GM23338 (cell line): ENCODE measurements at regions not wholly inside any gene's neighbourhood (a gene's known extent, or its start where the extent isn't known, plus 50 kb on each side); places are given as distances from the start of the nearest gene placed in this dataset.

Experiments
- CREB1 ChIP-seq: fragments of 250-450 bp; sonication (Bioruptor Pico); IDR thresholded peaks from 2 replicates; pipeline ENCODE4 v1.5.0; 2020; ENCODE audit warnings: low read depth, mild to moderate bottlenecking, moderate library complexity
- EZH2 ChIP-seq: fragments of 200-600 bp; sonication (generic); IDR thresholded peaks from one replicate; pipeline ENCODE4 v1.8.0; 2017; ENCODE audit warnings: antibody characterized with exemption, mild to moderate bottlenecking, low read depth; ENCODE audit not compliant: unreplicated experiment
- EZH2phosphoT487 ChIP-seq: fragments of 200-600 bp; sonication (generic); IDR thresholded peaks from one replicate; pipeline ENCODE4 v1.8.1; 2018; ENCODE audit warnings: antibody characterized with exemption; ENCODE audit not compliant: unreplicated experiment
- NANOG ChIP-seq: IDR thresholded peaks from 2 replicates; pipeline ENCODE4 v1.6.1; 2016; ENCODE audit warnings: antibody characterized with exemption, borderline replicate concordance
- POLR2AphosphoS5 ChIP-seq: IDR thresholded peaks from 2 replicates; pipeline ENCODE4 v1.6.1; 2016; ENCODE audit warnings: antibody characterized with exemption, low read depth
- STAT1 ChIP-seq: IDR thresholded peaks from one replicate; pipeline ENCODE4 v1.6.1; 2016; ENCODE audit warnings: antibody characterized with exemption; ENCODE audit not compliant: unreplicated experiment
- ZNF114 ChIP-seq: fragments of 250-450 bp; sonication (Bioruptor Pico); IDR thresholded peaks from 2 replicates; pipeline ENCODE4 v1.5.0; 2020; ENCODE audit warnings: mild to moderate bottlenecking, moderate library complexity
- TF ChIP-seq, protein P1 (sequence below), 2 experiments: fragments of 200-600 bp in 1 of 2; sonication (generic) in 1 of 2; conservative IDR thresholded peaks; 2 replicates each; pipeline versions ENCODE4 v1.5.1 to v1.6.1; 2016 to 2017; ENCODE audit warnings: antibody characterized with exemption in 2 of 2, low read depth in 2 of 2, mild to moderate bottlenecking in 2 of 2, moderate library complexity in 1 of 2
- TF ChIP-seq, protein P2 (sequence below): IDR thresholded peaks from 2 replicates; pipeline ENCODE4 v1.6.1; 2016; ENCODE audit warnings: antibody characterized with exemption
- TF ChIP-seq, protein P3 (sequence below): IDR thresholded peaks from one replicate; pipeline ENCODE4 v1.6.1; 2018; ENCODE audit warnings: antibody characterized with exemption; ENCODE audit not compliant: unreplicated experiment

DNA sequence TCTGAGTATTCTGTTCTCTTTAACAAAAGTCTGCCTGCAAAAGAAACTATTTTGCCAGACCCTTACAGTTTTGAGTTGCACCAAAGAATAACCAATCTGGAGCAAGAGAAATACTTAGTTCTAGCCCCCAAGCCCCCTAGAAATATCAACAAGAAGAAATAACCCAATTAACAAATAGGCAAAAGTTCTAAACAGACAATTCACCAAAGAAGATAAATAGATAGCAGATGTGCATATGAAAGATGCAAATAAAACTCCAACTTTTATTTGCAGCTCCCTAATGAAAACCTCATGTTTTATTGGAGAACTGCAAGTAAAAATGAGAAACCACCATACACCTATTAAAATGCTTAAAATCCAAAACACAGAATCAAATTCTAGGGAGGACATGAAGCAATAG, 1308.0 kb downstream of the CDH11 start:
- TF ChIP-seq, protein P1, sequence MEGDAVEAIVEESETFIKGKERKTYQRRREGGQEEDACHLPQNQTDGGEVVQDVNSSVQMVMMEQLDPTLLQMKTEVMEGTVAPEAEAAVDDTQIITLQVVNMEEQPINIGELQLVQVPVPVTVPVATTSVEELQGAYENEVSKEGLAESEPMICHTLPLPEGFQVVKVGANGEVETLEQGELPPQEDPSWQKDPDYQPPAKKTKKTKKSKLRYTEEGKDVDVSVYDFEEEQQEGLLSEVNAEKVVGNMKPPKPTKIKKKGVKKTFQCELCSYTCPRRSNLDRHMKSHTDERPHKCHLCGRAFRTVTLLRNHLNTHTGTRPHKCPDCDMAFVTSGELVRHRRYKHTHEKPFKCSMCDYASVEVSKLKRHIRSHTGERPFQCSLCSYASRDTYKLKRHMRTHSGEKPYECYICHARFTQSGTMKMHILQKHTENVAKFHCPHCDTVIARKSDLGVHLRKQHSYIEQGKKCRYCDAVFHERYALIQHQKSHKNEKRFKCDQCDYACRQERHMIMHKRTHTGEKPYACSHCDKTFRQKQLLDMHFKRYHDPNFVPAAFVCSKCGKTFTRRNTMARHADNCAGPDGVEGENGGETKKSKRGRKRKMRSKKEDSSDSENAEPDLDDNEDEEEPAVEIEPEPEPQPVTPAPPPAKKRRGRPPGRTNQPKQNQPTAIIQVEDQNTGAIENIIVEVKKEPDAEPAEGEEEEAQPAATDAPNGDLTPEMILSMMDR (conservative IDR thresholded peaks at IDR 0.05; ENCODE audit: low read depth in 2 of 2), result no peak
- no peak for TF ChIP-seq CREB1 (CRISPR knock-in tag)
- no peak for TF ChIP-seq POLR2AphosphoS5
- TF ChIP-seq EZH2, result no peak
- TF ChIP-seq NANOG, result no peak
- no peak for TF ChIP-seq STAT1
- TF ChIP-seq, protein P2, sequence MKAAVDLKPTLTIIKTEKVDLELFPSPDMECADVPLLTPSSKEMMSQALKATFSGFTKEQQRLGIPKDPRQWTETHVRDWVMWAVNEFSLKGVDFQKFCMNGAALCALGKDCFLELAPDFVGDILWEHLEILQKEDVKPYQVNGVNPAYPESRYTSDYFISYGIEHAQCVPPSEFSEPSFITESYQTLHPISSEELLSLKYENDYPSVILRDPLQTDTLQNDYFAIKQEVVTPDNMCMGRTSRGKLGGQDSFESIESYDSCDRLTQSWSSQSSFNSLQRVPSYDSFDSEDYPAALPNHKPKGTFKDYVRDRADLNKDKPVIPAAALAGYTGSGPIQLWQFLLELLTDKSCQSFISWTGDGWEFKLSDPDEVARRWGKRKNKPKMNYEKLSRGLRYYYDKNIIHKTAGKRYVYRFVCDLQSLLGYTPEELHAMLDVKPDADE, result no peak
- TF ChIP-seq, protein P3, sequence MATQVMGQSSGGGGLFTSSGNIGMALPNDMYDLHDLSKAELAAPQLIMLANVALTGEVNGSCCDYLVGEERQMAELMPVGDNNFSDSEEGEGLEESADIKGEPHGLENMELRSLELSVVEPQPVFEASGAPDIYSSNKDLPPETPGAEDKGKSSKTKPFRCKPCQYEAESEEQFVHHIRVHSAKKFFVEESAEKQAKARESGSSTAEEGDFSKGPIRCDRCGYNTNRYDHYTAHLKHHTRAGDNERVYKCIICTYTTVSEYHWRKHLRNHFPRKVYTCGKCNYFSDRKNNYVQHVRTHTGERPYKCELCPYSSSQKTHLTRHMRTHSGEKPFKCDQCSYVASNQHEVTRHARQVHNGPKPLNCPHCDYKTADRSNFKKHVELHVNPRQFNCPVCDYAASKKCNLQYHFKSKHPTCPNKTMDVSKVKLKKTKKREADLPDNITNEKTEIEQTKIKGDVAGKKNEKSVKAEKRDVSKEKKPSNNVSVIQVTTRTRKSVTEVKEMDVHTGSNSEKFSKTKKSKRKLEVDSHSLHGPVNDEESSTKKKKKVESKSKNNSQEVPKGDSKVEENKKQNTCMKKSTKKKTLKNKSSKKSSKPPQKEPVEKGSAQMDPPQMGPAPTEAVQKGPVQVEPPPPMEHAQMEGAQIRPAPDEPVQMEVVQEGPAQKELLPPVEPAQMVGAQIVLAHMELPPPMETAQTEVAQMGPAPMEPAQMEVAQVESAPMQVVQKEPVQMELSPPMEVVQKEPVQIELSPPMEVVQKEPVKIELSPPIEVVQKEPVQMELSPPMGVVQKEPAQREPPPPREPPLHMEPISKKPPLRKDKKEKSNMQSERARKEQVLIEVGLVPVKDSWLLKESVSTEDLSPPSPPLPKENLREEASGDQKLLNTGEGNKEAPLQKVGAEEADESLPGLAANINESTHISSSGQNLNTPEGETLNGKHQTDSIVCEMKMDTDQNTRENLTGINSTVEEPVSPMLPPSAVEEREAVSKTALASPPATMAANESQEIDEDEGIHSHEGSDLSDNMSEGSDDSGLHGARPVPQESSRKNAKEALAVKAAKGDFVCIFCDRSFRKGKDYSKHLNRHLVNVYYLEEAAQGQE, result no peak
- TF ChIP-seq EZH2phosphoT487, result no peak
- no peak for TF ChIP-seq ZNF114
